ENCODE measurements at regions not wholly inside any gene's neighbourhood (a gene's known extent, or its start where the extent isn't known, plus 50 kb on each side); places are given as distances from the start of the nearest gene placed in this dataset.

DNA sequence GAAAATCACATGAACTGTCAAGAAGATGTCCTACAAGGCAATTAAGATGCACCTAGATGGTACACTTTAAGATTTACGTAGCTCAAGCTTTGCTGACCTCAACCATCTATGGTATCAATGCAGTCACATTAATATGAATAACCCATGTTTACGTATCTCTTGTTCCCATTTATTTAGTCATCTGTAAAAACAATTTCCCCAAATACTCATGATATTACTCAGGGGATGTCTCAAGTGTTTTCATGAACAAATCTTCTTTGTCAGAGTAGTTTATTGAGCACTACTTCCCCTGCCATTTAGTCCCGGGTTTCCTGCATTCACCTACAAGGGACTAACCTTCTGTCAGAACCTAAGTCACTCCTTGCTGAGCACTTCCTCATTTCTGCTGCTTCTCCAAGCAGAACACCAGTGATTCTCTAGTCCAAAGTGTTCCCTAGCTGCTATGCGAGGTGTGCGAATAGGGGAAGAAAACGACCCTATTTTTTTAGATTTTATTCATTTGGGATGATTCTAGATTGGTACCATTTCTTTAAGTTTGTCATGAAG, 554.3 kb upstream of the LRRC4C start:
- 88 to 92% (median 89%) methylated on average over 6 of the region's 6 CpGs for WGBS, 5 donors
- Histone ChIP-seq H3K36me3 (no peaks in the 10 kb centered on the region), H3K4me1 (no peaks in the 10 kb centered on the region), H3K27me3 (no peaks in the 10 kb centered on the region), H3K4me3 (no peak overlapping the region), H3K27ac (no peak overlapping the region), H3K9me3 (no peaks in the 10 kb centered on the region)
- intact Hi-C loops (cut with DNase I; ENCODE audit: low total_unique reads), result no loop called here
- DNase-seq, result no peak
- TF ChIP-seq POLR2A (IDR thresholded peaks at IDR 0.05) (no peak), POLR2AphosphoS5 (IDR thresholded peaks at IDR 0.05) (no peak), EP300 (IDR thresholded peaks at IDR 0.05) (no peak)
- TF ChIP-seq, protein P1, sequence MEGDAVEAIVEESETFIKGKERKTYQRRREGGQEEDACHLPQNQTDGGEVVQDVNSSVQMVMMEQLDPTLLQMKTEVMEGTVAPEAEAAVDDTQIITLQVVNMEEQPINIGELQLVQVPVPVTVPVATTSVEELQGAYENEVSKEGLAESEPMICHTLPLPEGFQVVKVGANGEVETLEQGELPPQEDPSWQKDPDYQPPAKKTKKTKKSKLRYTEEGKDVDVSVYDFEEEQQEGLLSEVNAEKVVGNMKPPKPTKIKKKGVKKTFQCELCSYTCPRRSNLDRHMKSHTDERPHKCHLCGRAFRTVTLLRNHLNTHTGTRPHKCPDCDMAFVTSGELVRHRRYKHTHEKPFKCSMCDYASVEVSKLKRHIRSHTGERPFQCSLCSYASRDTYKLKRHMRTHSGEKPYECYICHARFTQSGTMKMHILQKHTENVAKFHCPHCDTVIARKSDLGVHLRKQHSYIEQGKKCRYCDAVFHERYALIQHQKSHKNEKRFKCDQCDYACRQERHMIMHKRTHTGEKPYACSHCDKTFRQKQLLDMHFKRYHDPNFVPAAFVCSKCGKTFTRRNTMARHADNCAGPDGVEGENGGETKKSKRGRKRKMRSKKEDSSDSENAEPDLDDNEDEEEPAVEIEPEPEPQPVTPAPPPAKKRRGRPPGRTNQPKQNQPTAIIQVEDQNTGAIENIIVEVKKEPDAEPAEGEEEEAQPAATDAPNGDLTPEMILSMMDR (IDR thresholded peaks at IDR 0.05), result no peak

DNA sequence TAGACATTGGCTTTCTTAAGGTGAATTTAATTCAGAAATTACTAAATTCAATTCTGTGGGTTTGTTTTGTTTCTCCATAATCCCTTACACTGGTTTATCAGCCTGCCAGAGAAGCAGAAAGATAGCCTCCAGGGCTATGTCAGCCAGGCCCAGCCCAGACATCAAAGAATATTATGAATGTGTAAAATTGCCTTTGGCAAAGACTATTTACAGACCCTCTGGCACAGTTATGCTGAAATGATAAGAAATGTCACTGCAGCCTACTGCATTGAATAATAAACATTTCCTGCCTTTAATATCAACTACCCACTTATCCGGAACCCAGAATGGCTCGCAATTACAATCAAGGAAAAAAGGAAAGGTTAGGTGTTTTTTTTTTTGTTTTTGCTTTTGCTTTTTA, 562.5 kb upstream of the LRRC4C start:
- no peak overlapping the region for H3K27ac ChIP-seq
- H3K9me3 ChIP-seq, result no peaks in the 10 kb centered on the region
- no peak overlapping the region for H3K4me3 ChIP-seq
- no peaks in the 10 kb centered on the region for H3K27me3 ChIP-seq
- no peaks in the 10 kb centered on the region for H3K36me3 ChIP-seq
- no peak for DNase-seq
- TF ChIP-seq, protein P1 (IDR thresholded peaks at IDR 0.05), result no peak
- TF ChIP-seq EP300 (IDR thresholded peaks at IDR 0.05) (no peak), POLR2A (IDR thresholded peaks at IDR 0.05) (no peak), POLR2AphosphoS5 (IDR thresholded peaks at IDR 0.05) (no peak)
- intact Hi-C loops (cut with DNase I; ENCODE audit: low total_unique reads), result no loop called here
- H3K4me1 ChIP-seq, result peaks cover 0 to 11% (median 0%) of the 10 kb centered on the region in 4 donors
- 18 to 56% (median 34%) methylated on average over 2 of the region's 2 CpGs for WGBS, 5 donors

DNA sequence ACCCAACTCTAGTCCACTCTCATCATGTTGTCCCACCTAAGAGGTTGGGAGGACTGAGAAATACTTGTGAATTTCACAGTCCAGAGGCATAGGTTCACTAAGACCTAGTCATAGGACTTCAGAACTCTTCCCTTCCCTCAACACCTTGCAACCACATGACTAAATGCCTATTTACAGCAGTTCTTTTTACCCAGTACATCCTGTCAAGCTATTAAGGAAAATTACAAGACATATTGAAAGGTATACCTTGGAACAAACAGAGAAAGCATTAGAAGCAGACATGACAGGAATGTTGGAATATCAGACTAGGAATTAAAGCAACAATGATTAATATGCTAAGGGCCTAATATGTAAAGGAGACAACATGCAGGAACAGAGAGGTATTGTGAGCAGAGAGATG, 563.8 kb upstream of the LRRC4C start:
- Histone ChIP-seq H3K27ac (no peak overlapping the region), H3K36me3 (no peaks in the 10 kb centered on the region), H3K4me3 (no peak overlapping the region), H3K27me3 (no peaks in the 10 kb centered on the region), H3K9me3 (no peaks in the 10 kb centered on the region), H3K4me1 (peaks cover 0 to 11% (median 0%) of the 10 kb centered on the region in 4 donors)
- DNase-seq, result no peak
- no peak for TF ChIP-seq POLR2AphosphoS5 (IDR thresholded peaks at IDR 0.05)
- TF ChIP-seq POLR2A (IDR thresholded peaks at IDR 0.05), result no peak
- no peak for TF ChIP-seq EP300 (IDR thresholded peaks at IDR 0.05)
- TF ChIP-seq, protein P1 (IDR thresholded peaks at IDR 0.05), result no peak
- intact Hi-C loops (cut with DNase I; ENCODE audit: low total_unique reads), result no loop called here

DNA sequence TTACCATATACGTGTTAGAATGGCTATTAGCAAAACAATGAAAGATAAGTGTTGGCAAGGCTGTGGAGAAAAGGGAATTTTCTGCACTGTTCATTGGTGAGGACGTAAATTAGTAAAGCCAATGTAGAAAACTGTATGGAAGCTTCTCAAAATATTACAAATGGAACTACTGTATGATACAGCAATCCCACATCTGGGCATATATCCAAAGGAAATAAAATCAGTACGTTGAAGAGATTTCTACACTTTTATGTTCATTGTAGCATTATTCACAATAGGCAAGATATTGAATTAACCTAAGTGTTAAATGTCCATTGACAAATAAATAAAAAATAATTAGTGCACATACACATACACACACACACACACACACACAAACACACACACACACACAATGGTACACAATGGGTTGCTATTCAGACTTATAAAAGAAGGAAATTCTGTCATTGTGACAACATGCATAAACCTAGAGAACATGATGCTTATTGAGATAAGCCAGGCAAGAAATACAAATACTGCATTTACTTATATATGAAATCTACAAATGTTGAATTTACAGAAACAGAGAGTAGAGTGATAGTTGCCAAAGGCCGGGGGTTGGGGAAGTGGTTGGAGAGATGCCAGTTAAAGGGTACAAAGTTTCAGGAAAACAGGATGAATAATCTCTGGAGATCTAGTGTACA, 565.8 kb upstream of the LRRC4C start:
- Histone ChIP-seq H3K36me3 (no peaks in the 10 kb centered on the region), H3K9me3 (no peaks in the 10 kb centered on the region), H3K4me3 (no peak overlapping the region), H3K27me3 (no peaks in the 10 kb centered on the region), H3K4me1 (peaks cover 0 to 11% (median 0%) of the 10 kb centered on the region in 4 donors), H3K27ac (no peak overlapping the region)
- TF ChIP-seq, protein P1 (IDR thresholded peaks at IDR 0.05), result no peak
- intact Hi-C loops (cut with DNase I; ENCODE audit: low total_unique reads), result no loop called here
- WGBS, 5 donors, result 36 to 55% (median 45%) methylated on average over 4 of the region's 4 CpGs
- DNase-seq, result no peak

Measured in stomach (tissue), 8 donors.